ENCODE measurements at regions not wholly inside any gene's neighbourhood (a gene's known extent, or its start where the extent isn't known, plus 50 kb on each side); places are given as distances from the start of the nearest gene placed in this dataset.
"Not testable (repeated sequence)": the region's sequence is repeated elsewhere in the genome, so short reads cannot be mapped to it uniquely, and the experiment has no call there.

DNA sequence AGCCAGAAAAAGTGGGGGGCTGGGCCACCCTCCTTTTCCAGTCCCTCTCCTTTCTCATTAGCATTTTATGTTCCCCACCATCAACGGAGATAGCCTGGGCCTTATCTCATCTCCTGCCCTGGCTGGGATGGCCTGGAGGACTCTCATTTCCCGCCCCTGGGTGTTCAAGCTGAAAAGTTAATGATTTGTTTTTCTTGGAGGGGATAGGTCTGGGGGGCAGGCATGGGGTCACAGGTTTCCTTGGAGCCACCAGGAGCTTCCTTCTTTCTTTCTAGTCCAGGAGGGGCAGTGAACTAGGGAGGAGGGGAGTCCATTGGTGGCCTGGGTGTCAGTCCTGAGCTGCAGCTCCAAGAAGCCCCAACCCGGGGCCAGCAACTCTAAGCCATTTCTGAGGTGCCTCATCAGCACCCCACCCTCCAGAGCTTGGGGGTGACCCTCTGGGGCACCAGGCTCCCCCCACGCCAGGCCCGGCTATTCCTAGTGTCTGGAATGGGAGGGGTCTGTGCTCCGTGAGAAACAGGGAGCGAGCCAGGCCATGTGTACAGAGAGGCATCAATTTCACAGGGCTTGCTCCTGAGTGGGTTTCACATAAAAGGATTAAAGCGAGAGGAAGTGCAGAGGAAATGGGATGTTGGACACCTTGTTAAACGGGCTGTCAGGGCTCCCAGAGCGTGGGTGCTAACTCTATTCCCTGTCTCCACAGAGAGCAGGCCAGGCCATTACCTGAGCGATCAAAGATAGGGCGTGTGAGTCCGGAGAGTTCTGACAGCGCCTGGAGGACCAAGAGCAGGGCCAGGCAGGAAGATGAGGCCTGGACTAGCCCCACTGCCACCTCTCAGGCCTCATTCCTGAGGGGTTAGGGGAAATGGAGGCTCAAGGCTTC, 90.6 kb upstream of the LHX1 start:
- Histone ChIP-seq H3K4me3 (ENCODE audit: low read length in 2 of 2) (no peak overlapping the region), H3K27me3 (ENCODE audit: control insufficient read depth in 1 of 2, insufficient read depth in 2 of 2, low read length in 1 of 2) (no peaks in the 10 kb centered on the region), H3K4me1 (ENCODE audit: control insufficient read depth in 1 of 2, insufficient read depth in 2 of 2, low read length in 2 of 2) (no peaks in the 10 kb centered on the region), H3K27ac (ENCODE audit: low read depth in 1 of 2, low read length in 2 of 2) (no peak overlapping the region), H3K36me3 (ENCODE audit: control insufficient read depth in 1 of 2, insufficient read depth in 2 of 2, low read length in 1 of 2) (no peaks in the 10 kb centered on the region), H3K9me3 (ENCODE audit: control insufficient read depth, low read length) (no peaks in the 10 kb centered on the region)
- intact Hi-C loops (cut with DNase I), result no loop called here
- peak in 1 of 2 donors; percentile 59 for DNase-seq
- 78 to 84% methylated on average over 14 of the region's 14 CpGs for WGBS, 2 donors
- ATAC-seq (ENCODE audit: low FRiP score), result no peak

DNA sequence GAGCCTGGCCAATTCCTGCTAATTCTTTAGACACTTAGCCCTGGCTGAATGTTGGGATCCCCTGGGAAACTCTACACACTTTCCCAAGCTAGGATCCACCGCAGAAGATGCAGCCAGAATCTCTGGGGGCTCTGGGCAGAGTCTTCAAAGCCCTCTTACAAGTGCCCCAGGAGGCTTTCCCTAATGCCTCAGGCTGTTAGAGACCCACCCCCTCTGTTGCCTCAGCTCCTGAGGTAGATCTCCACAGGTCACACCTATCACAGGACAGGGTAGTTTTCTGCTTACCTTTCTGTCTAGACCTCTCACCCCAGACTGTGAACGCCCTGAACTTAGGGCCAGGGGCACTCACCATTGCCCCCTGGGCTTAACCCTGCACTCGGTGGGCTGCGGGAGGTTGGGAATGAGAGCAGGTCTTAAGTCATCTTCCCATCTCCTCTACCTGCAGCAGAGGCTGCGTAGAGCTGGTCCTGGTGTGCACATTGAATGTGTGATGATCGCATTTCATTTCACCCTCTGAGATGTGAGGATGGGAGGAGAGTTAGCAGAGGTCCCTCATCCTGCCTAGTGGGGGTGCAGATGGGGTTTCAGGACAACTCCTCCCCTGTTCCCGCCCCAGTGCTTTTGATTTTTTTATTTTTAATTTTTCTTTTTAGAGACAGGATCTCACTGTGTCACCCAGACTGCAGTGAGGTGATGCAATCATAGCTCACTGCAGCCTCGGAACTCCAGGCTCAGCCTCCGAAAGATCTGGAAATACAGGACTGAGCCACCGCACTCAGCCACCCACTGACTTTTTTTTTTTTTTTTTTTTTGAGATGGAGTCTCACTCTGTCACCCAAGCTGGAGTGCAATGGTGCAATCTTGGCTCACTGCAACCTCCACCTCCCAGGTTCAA, 89.0 kb upstream of the LHX1 start:
- H3K27me3 ChIP-seq (ENCODE audit: control insufficient read depth in 1 of 2, insufficient read depth in 2 of 2, low read length in 1 of 2), result no peaks in the 10 kb centered on the region
- H3K36me3 ChIP-seq (ENCODE audit: control insufficient read depth in 1 of 2, insufficient read depth in 2 of 2, low read length in 1 of 2), result no peaks in the 10 kb centered on the region
- H3K4me1 ChIP-seq (ENCODE audit: control insufficient read depth in 1 of 2, insufficient read depth in 2 of 2, low read length in 2 of 2), result no peaks in the 10 kb centered on the region
- H3K9me3 ChIP-seq (ENCODE audit: control insufficient read depth, low read length), result no peaks in the 10 kb centered on the region
- ATAC-seq (ENCODE audit: low FRiP score), result no peak
- H3K4me3 ChIP-seq (ENCODE audit: low read length in 2 of 2), result no peak overlapping the region
- 83 to 87% methylated on average over 10 of the region's 10 CpGs for WGBS, 2 donors
- DNase-seq, result peak in 1 of 2 donors; percentile 27
- H3K27ac ChIP-seq (ENCODE audit: low read depth in 1 of 2, low read length in 2 of 2), result no peak overlapping the region
- intact Hi-C loops (cut with DNase I), result no loop called here

DNA sequence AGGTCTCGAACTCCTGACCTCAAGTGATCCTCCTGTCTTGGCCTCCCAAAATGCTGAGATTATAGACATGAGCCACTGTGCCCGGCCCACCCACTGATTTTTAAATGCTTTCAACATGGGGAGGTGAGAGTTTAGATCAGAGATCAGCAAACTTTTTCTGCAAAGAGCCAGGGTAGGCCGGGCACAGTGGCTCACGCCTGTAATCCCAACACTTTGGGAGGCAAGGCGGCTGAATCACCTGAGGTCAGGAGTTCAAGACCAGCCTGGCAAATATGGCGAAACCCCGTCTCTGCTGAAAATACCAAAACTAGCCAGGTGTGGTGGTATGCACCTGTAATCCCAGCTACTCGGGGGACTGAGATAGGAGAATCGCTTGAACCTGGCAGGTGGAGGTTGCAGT, 88.3 kb upstream of the LHX1 start:
- H3K36me3 ChIP-seq (ENCODE audit: control insufficient read depth in 1 of 2, insufficient read depth in 2 of 2, low read length in 1 of 2), result not testable (repeated sequence)

DNA sequence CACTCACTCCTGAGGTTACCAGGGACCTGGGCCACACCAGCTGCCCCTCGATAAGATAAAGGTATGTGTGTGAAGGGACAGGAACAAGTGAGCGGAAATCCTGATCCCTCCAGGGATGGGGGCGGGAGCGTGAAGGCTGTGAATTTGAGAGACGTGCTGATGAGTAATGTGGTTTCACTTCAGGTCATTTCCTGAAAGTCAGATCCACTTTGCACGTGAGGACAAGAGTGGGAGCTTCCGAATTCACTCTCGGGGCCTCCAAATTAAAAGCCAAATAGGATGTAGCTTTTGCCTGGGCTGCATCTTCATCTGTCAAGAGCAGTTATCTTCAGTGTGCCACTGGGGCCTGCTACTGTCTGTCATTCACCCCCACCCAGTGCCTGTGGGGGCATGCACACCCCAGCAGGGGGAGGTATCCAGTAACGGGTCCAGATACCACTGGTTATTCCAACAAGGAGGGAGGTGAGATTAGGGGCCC, 87.4 kb upstream of the LHX1 start:
- Histone ChIP-seq H3K27me3 (ENCODE audit: control insufficient read depth in 1 of 2, insufficient read depth in 2 of 2, low read length in 1 of 2) (no peaks in the 10 kb centered on the region), H3K9me3 (ENCODE audit: control insufficient read depth, low read length) (no peaks in the 10 kb centered on the region), H3K36me3 (ENCODE audit: control insufficient read depth in 1 of 2, insufficient read depth in 2 of 2, low read length in 1 of 2) (no peaks in the 10 kb centered on the region), H3K27ac (ENCODE audit: low read depth in 1 of 2, low read length in 2 of 2) (no peak overlapping the region), H3K4me3 (ENCODE audit: low read length in 2 of 2) (no peak overlapping the region), H3K4me1 (ENCODE audit: control insufficient read depth in 1 of 2, insufficient read depth in 2 of 2, low read length in 2 of 2) (no peaks in the 10 kb centered on the region)
- DNase-seq, result peak in 1 of 2 donors; percentile 14
- 63 to 70% methylated on average over 9 of the region's 9 CpGs for WGBS, 2 donors
- no peak for ATAC-seq (ENCODE audit: low FRiP score)
- intact Hi-C loops (cut with DNase I), result no loop called here

More for the DNA sequence above, 88.3 kb upstream of the LHX1 start:
- H3K27me3 ChIP-seq (ENCODE audit: control insufficient read depth in 1 of 2, insufficient read depth in 2 of 2, low read length in 1 of 2); H3K4me1 ChIP-seq (ENCODE audit: control insufficient read depth in 1 of 2, insufficient read depth in 2 of 2, low read length in 2 of 2); DNase-seq; H3K27ac ChIP-seq (ENCODE audit: low read depth in 1 of 2, low read length in 2 of 2); ATAC-seq (ENCODE audit: low FRiP score); intact Hi-C loops (cut with DNase I); H3K4me3 ChIP-seq (ENCODE audit: low read length in 2 of 2); H3K9me3 ChIP-seq (ENCODE audit: control insufficient read depth, low read length): not testable (repeated sequence)
- WGBS, 2 donors, result 93 to 96% methylated on average over 9 of the region's 9 CpGs

- H3K27me3 ChIP-seq (ENCODE audit: control insufficient read depth in 1 of 2, insufficient read depth in 2 of 2, low read length in 1 of 2), result no peaks in the 10 kb centered on the region
- no peaks in the 10 kb centered on the region for H3K36me3 ChIP-seq (ENCODE audit: control insufficient read depth in 1 of 2, insufficient read depth in 2 of 2, low read length in 1 of 2)
- ATAC-seq (ENCODE audit: low FRiP score) (no peak), DNase-seq (no peak)
- no peak overlapping the region for H3K4me3 ChIP-seq (ENCODE audit: low read length in 2 of 2)
- 73 to 81% methylated on average over 5 of the region's 5 CpGs for WGBS, 2 donors
- no peak overlapping the region for H3K27ac ChIP-seq (ENCODE audit: low read depth in 1 of 2, low read length in 2 of 2)
- H3K4me1 ChIP-seq (ENCODE audit: control insufficient read depth in 1 of 2, insufficient read depth in 2 of 2, low read length in 2 of 2), result no peaks in the 10 kb centered on the region
- no peaks in the 10 kb centered on the region for H3K9me3 ChIP-seq (ENCODE audit: control insufficient read depth, low read length)
- intact Hi-C loops (cut with DNase I), result no loop called here
Measured at GRCh38 chr17:36850790-36851189, 86.5 kb upstream of the LHX1 start.

- 57% methylated on average over 7 of the region's 7 CpGs for WGBS, 2 donors
- peak in 1 of 2 donors; percentile 55 for DNase-seq
Measured at GRCh38 chr17:36851250-36851649, 86.0 kb upstream of the LHX1 start.

DNA sequence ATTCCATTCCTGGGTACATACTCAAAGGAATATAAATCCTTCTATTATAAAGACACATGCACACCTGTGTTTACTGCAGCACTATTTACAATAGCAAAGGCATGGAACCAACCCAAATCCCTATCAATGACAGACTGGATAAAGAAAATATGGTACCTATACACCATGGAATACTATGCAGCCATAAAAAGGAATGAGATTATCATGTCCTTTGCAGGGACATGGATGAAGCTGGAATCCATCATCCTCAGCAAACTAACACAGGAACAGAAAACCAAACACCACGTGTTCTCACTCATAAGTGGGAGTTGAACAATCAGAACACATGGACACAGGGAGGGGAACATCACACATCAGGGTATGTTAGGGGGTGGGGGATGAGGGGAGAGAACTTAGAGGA, 84.8 kb upstream of the LHX1 start:
- H3K9me3 ChIP-seq (ENCODE audit: control insufficient read depth, low read length); intact Hi-C loops (cut with DNase I); H3K4me3 ChIP-seq (ENCODE audit: low read length in 2 of 2); H3K4me1 ChIP-seq (ENCODE audit: control insufficient read depth in 1 of 2, insufficient read depth in 2 of 2, low read length in 2 of 2); DNase-seq; ATAC-seq (ENCODE audit: low FRiP score); H3K27me3 ChIP-seq (ENCODE audit: control insufficient read depth in 1 of 2, insufficient read depth in 2 of 2, low read length in 1 of 2); H3K36me3 ChIP-seq (ENCODE audit: control insufficient read depth in 1 of 2, insufficient read depth in 2 of 2, low read length in 1 of 2); H3K27ac ChIP-seq (ENCODE audit: low read depth in 1 of 2, low read length in 2 of 2): not testable (repeated sequence)
- 79 to 85% methylated on average over 1 of the region's 1 CpG for WGBS, 2 donors

More at GRCh38 chr17:36851250-36851649, 86.0 kb upstream of the LHX1 start:
- Histone ChIP-seq H3K9me3 (ENCODE audit: control insufficient read depth, low read length) (no peaks in the 10 kb centered on the region), H3K4me3 (ENCODE audit: low read length in 2 of 2) (no peak overlapping the region), H3K27me3 (ENCODE audit: control insufficient read depth in 1 of 2, insufficient read depth in 2 of 2, low read length in 1 of 2) (no peaks in the 10 kb centered on the region), H3K27ac (ENCODE audit: low read depth in 1 of 2, low read length in 2 of 2) (no peak overlapping the region), H3K36me3 (ENCODE audit: control insufficient read depth in 1 of 2, insufficient read depth in 2 of 2, low read length in 1 of 2) (no peaks in the 10 kb centered on the region), H3K4me1 (ENCODE audit: control insufficient read depth in 1 of 2, insufficient read depth in 2 of 2, low read length in 2 of 2) (no peaks in the 10 kb centered on the region)
- no peak for ATAC-seq (ENCODE audit: low FRiP score)
- intact Hi-C loops (cut with DNase I), result no loop called here

DNA sequence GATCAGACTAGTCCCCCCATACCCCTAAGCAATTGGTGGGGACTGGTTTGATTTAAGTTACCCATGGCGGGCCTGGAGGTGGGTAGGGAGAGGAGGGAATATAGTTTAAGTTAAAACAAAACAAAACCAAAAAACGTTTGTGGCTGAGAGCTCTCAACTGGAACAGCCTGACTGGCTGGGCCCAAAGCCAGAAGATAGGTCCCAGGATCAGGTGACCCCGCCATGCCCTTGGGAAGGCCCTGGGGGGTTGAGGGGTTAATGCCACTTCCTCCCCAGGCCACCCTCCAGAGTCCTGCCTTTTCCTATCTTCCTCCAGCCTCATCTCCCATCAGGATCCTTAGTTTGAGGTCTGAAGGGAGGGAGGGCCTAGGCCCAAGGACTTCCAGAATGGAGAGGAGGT, 82.3 kb upstream of the LHX1 start:
- ATAC-seq (ENCODE audit: low FRiP score), result no peak
- DNase-seq, result no peak
- H3K9me3 ChIP-seq (ENCODE audit: control insufficient read depth, low read length), result no peaks in the 10 kb centered on the region
- no peak overlapping the region for H3K4me3 ChIP-seq (ENCODE audit: low read length in 2 of 2)
- H3K36me3 ChIP-seq (ENCODE audit: control insufficient read depth in 1 of 2, insufficient read depth in 2 of 2, low read length in 1 of 2), result no peaks in the 10 kb centered on the region
- no peaks in the 10 kb centered on the region for H3K4me1 ChIP-seq (ENCODE audit: control insufficient read depth in 1 of 2, insufficient read depth in 2 of 2, low read length in 2 of 2)
- H3K27me3 ChIP-seq (ENCODE audit: control insufficient read depth in 1 of 2, insufficient read depth in 2 of 2, low read length in 1 of 2), result no peaks in the 10 kb centered on the region
- intact Hi-C loops (cut with DNase I), result no loop called here
- H3K27ac ChIP-seq (ENCODE audit: low read depth in 1 of 2, low read length in 2 of 2), result no peak overlapping the region
- WGBS, 2 donors, result 41 to 44% methylated on average over 3 of the region's 3 CpGs
